Keratinocyte (primary cell): ENCODE measurements at regions not wholly inside any gene's neighbourhood (a gene's known extent, or its start where the extent isn't known, plus 50 kb on each side); places are given as distances from the start of the nearest gene placed in this dataset.
"Not testable (repeated sequence)": the region's sequence is repeated elsewhere in the genome, so short reads cannot be mapped to it uniquely, and the experiment has no call there.

Source experiments
- DNase-seq: peaks from one replicate; pipeline ENCODE4 v3.0.0-alpha.2; 2011; ENCODE audit warnings: low read depth, missing footprints, low spot score
- FAIRE-seq: peaks from 2 replicates; lab custom pipeline; 2011; peaks lifted over from hg19 to GRCh38; lab: Jason Lieb, UNC
- H2AFZ ChIP-seq: 2 replicates; pipeline ENCODE4 v1.6.0; 2012; ENCODE audit warnings: low read length, control low read depth, inconsistent platforms; ENCODE audit not compliant: control insufficient read depth
- H3K27ac ChIP-seq: 2 replicates; pipeline ENCODE4 v1.5.1; 2011; ENCODE audit warnings: low read length; ENCODE audit not compliant: control insufficient read depth, insufficient read depth
- H3K27me3 ChIP-seq: 3 replicates; pipeline ENCODE4 v1.6.0; 2011; ENCODE audit warnings: low read length; ENCODE audit not compliant: control insufficient read depth, insufficient read depth; ENCODE audit errors: extremely low read depth
- H3K36me3 ChIP-seq, 2 experiments: 2 replicates in 1 of 2; 3 replicates in 1 of 2; pipeline ENCODE4 v1.5.1; 2011; ENCODE audit warnings: low read length in 2 of 2, mild to moderate bottlenecking in 1 of 2; ENCODE audit not compliant: control insufficient read depth in 2 of 2, insufficient read depth in 2 of 2; ENCODE audit errors: extremely low read depth in 1 of 2
- H3K4me1 ChIP-seq: 3 replicates; pipeline ENCODE4 v1.5.1; 2011; ENCODE audit warnings: low read length; ENCODE audit not compliant: control insufficient read depth, insufficient read depth; ENCODE audit errors: extremely low read depth
- H3K4me2 ChIP-seq: 3 replicates; pipeline ENCODE4 v1.6.0; 2011; ENCODE audit warnings: low read depth, low read length; ENCODE audit not compliant: control insufficient read depth, insufficient read depth; ENCODE audit errors: extremely low read depth
- H3K4me3 ChIP-seq, 3 experiments: fragments of 200-600 bp in 1 of 3; sonication (generic) in 1 of 3; 2 replicates in 2 of 3; 3 replicates in 1 of 3; pipeline ENCODE4 v1.5.1; 2011 to 2016; ENCODE audit warnings: low read length in 3 of 3, mild to moderate bottlenecking in 3 of 3, control low read depth in 2 of 3, inconsistent platforms in 1 of 3, low read depth in 1 of 3, mixed read lengths in 1 of 3, mixed run types in 1 of 3, moderate library complexity in 1 of 3; ENCODE audit not compliant: control insufficient read depth in 2 of 3, insufficient read depth in 2 of 3; ENCODE audit errors: extremely low read depth in 1 of 3
- H3K79me2 ChIP-seq: 2 replicates; pipeline ENCODE4 v1.6.0; 2012; ENCODE audit warnings: low read length; ENCODE audit not compliant: control insufficient read depth, insufficient read depth
- H3K9ac ChIP-seq: 3 replicates; pipeline ENCODE4 v1.6.0; 2011; ENCODE audit warnings: low read length; ENCODE audit not compliant: control insufficient read depth, insufficient read depth; ENCODE audit errors: extremely low read depth
- H3K9me1 ChIP-seq: 3 replicates; pipeline ENCODE4 v1.6.0; 2011; ENCODE audit warnings: low read length; ENCODE audit not compliant: control insufficient read depth, insufficient read depth; ENCODE audit errors: extremely low read depth
- H3K9me3 ChIP-seq: 2 replicates; pipeline ENCODE4 v1.5.1; 2012; ENCODE audit warnings: low read depth, low read length; ENCODE audit not compliant: control insufficient read depth
- H4K20me1 ChIP-seq: 3 replicates; pipeline ENCODE4 v1.6.0; 2011; ENCODE audit warnings: low read length; ENCODE audit not compliant: control insufficient read depth, insufficient read depth; ENCODE audit errors: extremely low read depth
- CTCF ChIP-seq, 3 experiments: IDR thresholded peaks in 1 of 3; conservative IDR thresholded peaks in 1 of 3; optimal IDR thresholded peaks in 1 of 3; 2 replicates in 2 of 3; 3 replicates in 1 of 3; pipeline versions ENCODE3 to v1.5.1; 2011; ENCODE audit warnings: low read length in 3 of 3, mild to moderate bottlenecking in 3 of 3, moderate library complexity in 2 of 3, control low read depth in 1 of 3, inconsistent platforms in 1 of 3; ENCODE audit not compliant: insufficient read depth in 2 of 3; ENCODE audit errors: extremely low read depth in 1 of 3
- EZH2 ChIP-seq: IDR thresholded peaks from one replicate; pipeline ENCODE4 v1.6.1; 2012; ENCODE audit warnings: inconsistent platforms, mild to moderate bottlenecking, low read length, moderate library complexity
- dilution Hi-C: fragments of 300-500 bp; cut with MboI; formaldehyde crosslinking; loops from one replicate; pipeline ENCODE4 v1.7.0; 2020; ENCODE audit warnings: low sequenced_read_pairs; ENCODE audit not compliant: extremely low pct_ligation_motif_present

DNA sequence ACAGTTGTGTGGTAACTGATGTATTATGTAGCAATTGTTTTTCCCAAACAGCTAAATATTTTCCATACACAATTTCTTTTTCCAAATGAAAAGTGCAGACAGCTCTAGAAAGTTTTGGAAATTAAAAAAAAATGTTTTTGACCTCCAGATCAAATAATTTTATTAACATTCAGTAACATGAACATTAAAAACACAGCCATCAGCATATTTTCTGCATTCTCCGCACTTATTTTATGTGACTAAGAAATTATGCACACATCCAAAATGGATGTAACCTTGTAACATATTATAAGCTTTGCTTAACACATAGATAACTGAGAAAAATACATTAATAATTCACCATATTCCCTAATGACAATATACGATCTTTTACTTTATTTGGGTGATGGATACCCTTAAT is 224.6 kb downstream of the VGLL3 start:
- Histone ChIP-seq H3K27me3 (no peaks in the 10 kb centered on the region), H4K20me1 (no peaks in the 10 kb centered on the region), H3K4me3 (no peak overlapping the region), H3K79me2 (no peaks in the 10 kb centered on the region), H3K27ac (no peak overlapping the region), H3K9me3 (no peaks in the 10 kb centered on the region), H3K4me1 (no peaks in the 10 kb centered on the region), H3K36me3 (no peaks in the 10 kb centered on the region), H3K4me2 (no peak overlapping the region), H3K9me1 (no peaks in the 10 kb centered on the region), H3K9ac (no peak overlapping the region), H2AFZ (no peak overlapping the region)
- no peak for FAIRE-seq
- dilution Hi-C loops: no loop called here
- DNase-seq: no peak
- no peak for TF ChIP-seq EZH2
- no peak for TF ChIP-seq CTCF (optimal IDR thresholded peaks at IDR 0.05 in 1 of 3, IDR thresholded peaks at IDR 0.05 in 1 of 3, conservative IDR thresholded peaks at IDR 0.05 in 1 of 3; ENCODE audit: extremely low read depth in 1 of 3, insufficient read depth in 2 of 3, low read length in 3 of 3)

DNA sequence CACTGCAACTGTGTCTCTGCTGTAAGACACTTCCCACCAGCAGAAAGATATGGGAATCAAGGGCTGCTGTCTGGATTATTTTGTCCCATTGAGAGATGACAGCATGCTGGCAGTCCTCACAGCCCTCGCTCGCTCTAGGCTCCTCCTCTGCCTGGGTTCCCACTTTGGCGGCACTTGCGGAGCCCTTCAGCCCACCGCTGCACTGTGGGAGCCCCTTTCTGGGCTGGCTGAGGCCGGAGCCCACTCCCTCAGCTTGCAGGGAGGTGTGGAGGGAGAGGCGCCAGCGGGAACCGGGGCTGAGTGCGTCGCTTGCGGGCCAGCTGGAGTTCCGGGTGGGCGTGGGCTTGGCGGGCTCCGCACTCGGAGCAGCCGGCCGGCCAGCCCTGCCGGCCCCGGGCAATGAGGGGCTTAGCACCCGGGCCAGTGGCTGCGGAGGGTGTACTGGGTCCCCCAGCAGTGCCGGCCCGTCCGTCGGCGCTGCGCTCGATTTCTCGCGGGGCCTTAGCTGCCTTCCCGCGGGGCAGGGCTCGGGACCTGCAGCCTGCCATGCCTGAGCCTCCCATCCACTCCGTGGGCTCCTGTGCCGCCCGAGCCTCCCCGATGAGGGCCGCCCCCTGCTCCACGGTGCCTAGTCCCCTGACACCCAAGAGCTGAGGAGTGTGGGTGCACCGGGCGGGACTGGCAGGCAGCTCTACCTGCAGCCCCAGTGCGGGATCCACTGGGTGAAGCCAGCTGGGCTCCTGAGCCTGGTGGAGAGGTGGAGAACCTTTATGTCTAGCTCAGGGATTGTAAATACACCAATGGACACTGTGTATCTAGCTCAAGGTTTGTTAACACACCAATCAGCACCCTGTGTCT is 233.4 kb downstream of the VGLL3 start:
- H3K9me3 ChIP-seq, H3K27ac ChIP-seq, H3K4me3 ChIP-seq, dilution Hi-C loops, H3K36me3 ChIP-seq, H3K4me2 ChIP-seq, H3K9me1 ChIP-seq, H2AFZ ChIP-seq, DNase-seq, FAIRE-seq, H3K27me3 ChIP-seq, H4K20me1 ChIP-seq, H3K4me1 ChIP-seq, H3K9ac ChIP-seq, H3K79me2 ChIP-seq: not testable (repeated sequence)

DNA sequence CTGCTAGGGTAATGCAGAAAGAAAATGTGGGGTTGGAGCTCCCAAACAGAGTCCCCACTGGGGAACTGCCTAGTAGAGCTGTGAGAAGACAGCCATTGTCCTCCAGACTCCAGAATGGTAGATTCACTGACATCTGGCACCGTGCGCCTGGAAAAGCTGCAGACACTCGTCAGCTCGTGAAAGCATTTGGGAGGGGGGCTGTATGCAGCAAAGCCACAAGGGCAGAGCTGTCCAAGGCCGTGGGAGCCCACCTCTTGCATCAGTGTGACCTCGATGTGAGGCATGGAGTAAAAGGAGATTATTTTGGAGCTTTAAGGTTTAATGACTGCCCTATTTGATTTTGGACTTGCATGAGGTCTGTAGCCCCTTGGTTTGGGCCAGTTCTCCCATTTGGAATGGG is 242.9 kb downstream of the VGLL3 start:
- FAIRE-seq: no peak
- dilution Hi-C loops: no loop called here
- TF ChIP-seq CTCF (optimal IDR thresholded peaks at IDR 0.05 in 1 of 3, IDR thresholded peaks at IDR 0.05 in 1 of 3, conservative IDR thresholded peaks at IDR 0.05 in 1 of 3; ENCODE audit: extremely low read depth in 1 of 3, insufficient read depth in 2 of 3, low read length in 3 of 3) (no peak), EZH2 (no peak)

More for the DNA sequence above, 242.9 kb downstream of the VGLL3 start:
- H2AFZ ChIP-seq: no peak overlapping the region
- H3K27ac ChIP-seq: no peak overlapping the region
- H3K9me1 ChIP-seq: no peaks in the 10 kb centered on the region
- DNase-seq: no peak
- no peak overlapping the region for H3K9ac ChIP-seq
- H3K9me3 ChIP-seq: no peaks in the 10 kb centered on the region
- H3K4me3 ChIP-seq: no peak overlapping the region
- H3K4me1 ChIP-seq: no peaks in the 10 kb centered on the region
- no peaks in the 10 kb centered on the region for H3K36me3 ChIP-seq
- H3K4me2 ChIP-seq: no peak overlapping the region
- H3K79me2 ChIP-seq: no peaks in the 10 kb centered on the region
- no peaks in the 10 kb centered on the region for H4K20me1 ChIP-seq
- no peaks in the 10 kb centered on the region for H3K27me3 ChIP-seq
